Progenitor cell of endocrine pancreas (in vitro differentiated cells): ENCODE measurements at regions not wholly inside any gene's neighbourhood (a gene's known extent, or its start where the extent isn't known, plus 50 kb on each side); places are given as distances from the start of the nearest gene placed in this dataset.

ENCODE experiments used
- DNase-seq: peaks from one replicate; pipeline ENCODE4 v3.0.0; 2021; ENCODE audit warnings: low spot score; ENCODE audit not compliant: unreplicated experiment
- H3K27ac Mint-ChIP-seq: 2 replicates; pipeline ENCODE4 v1.8.0; 2021; ENCODE audit warnings: mild to moderate bottlenecking, moderate library complexity, mixed read lengths
- H3K27me3 Mint-ChIP-seq: 2 replicates; pipeline ENCODE4 v1.8.0; 2021; ENCODE audit warnings: mixed read lengths
- H3K36me3 Mint-ChIP-seq: 2 replicates; pipeline ENCODE4 v1.8.0; 2022; ENCODE audit warnings: mixed read lengths; ENCODE audit not compliant: insufficient read depth
- H3K4me1 Mint-ChIP-seq: 2 replicates; pipeline ENCODE4 v1.8.0; 2021; ENCODE audit warnings: low read depth, mixed read lengths
- H3K4me3 Mint-ChIP-seq: 2 replicates; pipeline ENCODE4 v1.8.0; 2021; ENCODE audit warnings: low read depth, mild to moderate bottlenecking, moderate library complexity, mixed read lengths
- H3K9me3 Mint-ChIP-seq: 2 replicates; pipeline ENCODE4 v1.8.0; 2021; ENCODE audit warnings: low read depth, mixed read lengths
- CTCF ChIP-seq: fragments of 200-600 bp; sonication (generic); IDR thresholded peaks from one replicate; pipeline ENCODE4 v1.5.0; 2021; ENCODE audit warnings: antibody characterized with exemption, mild to moderate bottlenecking; ENCODE audit not compliant: unreplicated experiment

- TF ChIP-seq CTCF: no peak
- H3K9me3 Mint-ChIP-seq: no peaks in the 10 kb centered on the region
- H3K27me3 Mint-ChIP-seq: no peaks in the 10 kb centered on the region
- H3K27ac Mint-ChIP-seq: no peak overlapping the region
- no peak for DNase-seq
- no peaks in the 10 kb centered on the region for H3K36me3 Mint-ChIP-seq
- no peaks in the 10 kb centered on the region for H3K4me1 Mint-ChIP-seq
- no peak overlapping the region for H3K4me3 Mint-ChIP-seq
Observed at GRCh38 chr4:96543346-96543745, 703.5 kb downstream of the PDHA2 start.

GRCh38 chr4:96558466-96558865 is 718.6 kb downstream of the PDHA2 start:
- Mint-ChIP-seq H3K4me1 (peaks cover 1% of the 10 kb centered on the region), H3K27me3 (no peaks in the 10 kb centered on the region), H3K4me3 (no peak overlapping the region), H3K9me3 (peaks cover 3% of the 10 kb centered on the region), H3K36me3 (no peaks in the 10 kb centered on the region), H3K27ac (no peak overlapping the region)
- no peak for TF ChIP-seq CTCF
- DNase-seq: no peak

- TF ChIP-seq CTCF: no peak
- no peak for DNase-seq
- Mint-ChIP-seq H3K36me3 (no peaks in the 10 kb centered on the region), H3K27ac (no peak overlapping the region), H3K4me3 (no peak overlapping the region), H3K9me3 (no peaks in the 10 kb centered on the region), H3K4me1 (peaks cover 1% of the 10 kb centered on the region), H3K27me3 (no peaks in the 10 kb centered on the region)
Observed at GRCh38 chr4:96566755-96567154, 726.9 kb downstream of the PDHA2 start.

GRCh38 chr4:96585304-96585703 is 745.4 kb downstream of the PDHA2 start:
- no peak overlapping the region for H3K4me3 Mint-ChIP-seq
- no peak overlapping the region for H3K27ac Mint-ChIP-seq
- H3K4me1 Mint-ChIP-seq: no peaks in the 10 kb centered on the region

GRCh38 chr4:96593422-96593821 is 753.5 kb downstream of the PDHA2 start:
- TF ChIP-seq CTCF: no peak
- no peak overlapping the region for H3K4me3 Mint-ChIP-seq
- no peak for DNase-seq
- H3K36me3 Mint-ChIP-seq: peaks cover 4% of the 10 kb centered on the region
- H3K4me1 Mint-ChIP-seq: peaks cover 25% of the 10 kb centered on the region
- peaks cover 15% of the 10 kb centered on the region for H3K9me3 Mint-ChIP-seq
- H3K27me3 Mint-ChIP-seq: no peaks in the 10 kb centered on the region
- H3K27ac Mint-ChIP-seq: peak overlapping the region; percentile 94

More at GRCh38 chr4:96585304-96585703, 745.4 kb downstream of the PDHA2 start:
- DNase-seq: no peak
- peaks cover 8% of the 10 kb centered on the region for H3K9me3 Mint-ChIP-seq
- H3K27me3 Mint-ChIP-seq: no peaks in the 10 kb centered on the region
- TF ChIP-seq CTCF: no peak
- H3K36me3 Mint-ChIP-seq: peaks cover 2% of the 10 kb centered on the region

GRCh38 chr4:96598465-96598864 is 758.6 kb downstream of the PDHA2 start:
- Mint-ChIP-seq H3K4me3 (no peak overlapping the region), H3K27me3 (no peaks in the 10 kb centered on the region), H3K36me3 (peaks cover 2% of the 10 kb centered on the region), H3K9me3 (peaks cover 3% of the 10 kb centered on the region), H3K27ac (peak overlapping the region; percentile 84), H3K4me1 (peaks cover 33% of the 10 kb centered on the region)
- no peak for TF ChIP-seq CTCF
- peak; percentile 15 for DNase-seq
